Endothelial cell of umbilical vein (primary cell): ENCODE measurements at regions not wholly inside any gene's neighbourhood (a gene's known extent, or its start where the extent isn't known, plus 50 kb on each side); places are given as distances from the start of the nearest gene placed in this dataset.

ENCODE experiments used
- BruUV-seq: library from RNA; stranded (reverse); fragments of 400-500 nt; replicated peaks from 2 replicates; lab custom pipeline; 2021; lab: Mats Ljungman, UMichigan
- CTCF ChIA-PET: fragments of 300-600, 350-600 bp; sonication (Branson Sonifier 250); formaldehyde crosslinking; loops from one replicate; lab custom pipeline; 2021; ENCODE audit warnings: antibody characterized with exemption, inconsistent platforms; lab: Charles Lee
- POLR2A ChIA-PET: fragments of 300-600, 350-600 bp; sonication (Branson Sonifier 250); formaldehyde crosslinking; loops from one replicate; lab custom pipeline; 2021; ENCODE audit warnings: antibody characterized with exemption, inconsistent platforms; lab: Charles Lee
- DNase-seq: peaks from one replicate; pipeline ENCODE4 v3.0.0-alpha.2; 2011; ENCODE audit warnings: low read depth, low spot score
- FAIRE-seq: peaks from 2 replicates; lab custom pipeline; 2011; peaks lifted over from hg19 to GRCh38; lab: Jason Lieb, UNC
- H2AFZ ChIP-seq: 2 replicates; pipeline ENCODE4 v1.6.0; 2012; ENCODE audit warnings: low read depth, low read length, control low read depth, inconsistent platforms
- H3K27ac ChIP-seq: 2 replicates; pipeline ENCODE4 v1.5.1; 2011; ENCODE audit warnings: low read depth, mild to moderate bottlenecking, control low read depth, low read length, moderate library complexity; ENCODE audit not compliant: insufficient read depth
- H3K27me3 ChIP-seq, 2 experiments: 2 replicates each; pipeline versions ENCODE4 v1.6.0 to v1.6.1; 2011; ENCODE audit warnings: low read length in 2 of 2, mixed read lengths in 1 of 2; ENCODE audit not compliant: control insufficient read depth in 2 of 2, insufficient read depth in 2 of 2
- H3K36me3 ChIP-seq, 2 experiments: 2 replicates in 1 of 2; 3 replicates in 1 of 2; pipeline ENCODE4 v1.5.1; 2011; ENCODE audit warnings: low read length in 2 of 2, mild to moderate bottlenecking in 1 of 2, moderate library complexity in 1 of 2; ENCODE audit not compliant: control insufficient read depth in 2 of 2, insufficient read depth in 2 of 2; ENCODE audit errors: extremely low read depth in 1 of 2
- H3K4me1 ChIP-seq: 3 replicates; pipeline ENCODE4 v1.5.1; 2011; ENCODE audit warnings: mild to moderate bottlenecking, low read length; ENCODE audit not compliant: control insufficient read depth, insufficient read depth; ENCODE audit errors: extremely low read depth
- H3K4me2 ChIP-seq: 2 replicates; pipeline ENCODE4 v1.6.1; 2011; ENCODE audit warnings: low read length, control low read depth, mixed read lengths; ENCODE audit not compliant: insufficient read depth
- H3K4me3 ChIP-seq, 3 experiments: fragments of 200-600 bp in 1 of 3; sonication (generic), shearing (Covaris generic) in 1 of 3; replicated peaks in 1 of 3; 2 replicates each; pipeline ENCODE4 v1.5.1; 2011 to 2016; ENCODE audit warnings: control low read depth in 3 of 3, low read length in 3 of 3, mild to moderate bottlenecking in 2 of 3, inconsistent platforms in 1 of 3, low read depth in 1 of 3, moderate library complexity in 1 of 3; ENCODE audit not compliant: insufficient read depth in 1 of 3
- H3K79me2 ChIP-seq: 2 replicates; pipeline ENCODE4 v1.6.0; 2012; ENCODE audit warnings: low read length, inconsistent platforms; ENCODE audit not compliant: control insufficient read depth, insufficient read depth
- H3K9ac ChIP-seq: replicated peaks from 2 replicates; pipeline ENCODE3; 2011; ENCODE audit warnings: low read length, control low read depth; ENCODE audit not compliant: insufficient read depth; ENCODE audit errors: extremely low read depth
- H3K9me1 ChIP-seq: replicated peaks from 3 replicates; pipeline ENCODE4 v1.6.0; 2011; ENCODE audit warnings: mild to moderate bottlenecking, low read length; ENCODE audit not compliant: control insufficient read depth, insufficient read depth; ENCODE audit errors: extremely low read depth
- H3K9me3 ChIP-seq: replicated peaks from 2 replicates; pipeline ENCODE4 v1.5.1; 2012; ENCODE audit warnings: low read length, inconsistent platforms; ENCODE audit not compliant: control insufficient read depth, insufficient read depth
- H4K20me1 ChIP-seq: replicated peaks from 2 replicates; pipeline ENCODE3; 2011; ENCODE audit warnings: mild to moderate bottlenecking, low read length; ENCODE audit not compliant: control insufficient read depth, insufficient read depth; ENCODE audit errors: extremely low read depth
- CTCF ChIP-seq, 2 donors: IDR thresholded peaks; 1 replicate in 1 of 2; 2 replicates in 1 of 2; pipeline ENCODE4 v1.5.1; 2011; ENCODE audit warnings: low read length in 2 of 2, mild to moderate bottlenecking in 2 of 2, moderate library complexity in 2 of 2, control low read depth in 1 of 2, inconsistent platforms in 1 of 2, low read depth in 1 of 2; ENCODE audit not compliant: insufficient read depth in 1 of 2; ENCODE audit errors: extremely low read depth in 1 of 2
- FOS ChIP-seq: IDR thresholded peaks from 2 replicates; pipeline ENCODE4 v1.6.1; 2011; ENCODE audit warnings: mild to moderate bottlenecking, low read length, moderate library complexity, borderline replicate concordance; ENCODE audit not compliant: insufficient read depth
- POLR2A ChIP-seq: IDR thresholded peaks from 2 replicates; pipeline ENCODE4 v1.6.1; 2012; ENCODE audit warnings: low read depth, mild to moderate bottlenecking, control low read depth, low read length
- POLR2AphosphoS5 ChIP-seq: IDR thresholded peaks from 2 replicates; pipeline ENCODE4 v1.6.1; 2012; ENCODE audit warnings: low read depth, mild to moderate bottlenecking, control low read depth, low read length, moderate library complexity; ENCODE audit not compliant: insufficient read depth
- dilution Hi-C: fragments of 300-500 bp; cut with MboI; formaldehyde crosslinking; loops from one replicate; pipeline ENCODE4 v1.15.0; 2019; ENCODE audit warnings: low sequenced_read_pairs; ENCODE audit not compliant: extremely low pct_ligation_motif_present
- intact Hi-C: fragments of 100-400 bp; cut with micrococcal nuclease; formaldehyde crosslinking; loops from one replicate; pipeline ENCODE4 v1.10.0; 2022

DNA sequence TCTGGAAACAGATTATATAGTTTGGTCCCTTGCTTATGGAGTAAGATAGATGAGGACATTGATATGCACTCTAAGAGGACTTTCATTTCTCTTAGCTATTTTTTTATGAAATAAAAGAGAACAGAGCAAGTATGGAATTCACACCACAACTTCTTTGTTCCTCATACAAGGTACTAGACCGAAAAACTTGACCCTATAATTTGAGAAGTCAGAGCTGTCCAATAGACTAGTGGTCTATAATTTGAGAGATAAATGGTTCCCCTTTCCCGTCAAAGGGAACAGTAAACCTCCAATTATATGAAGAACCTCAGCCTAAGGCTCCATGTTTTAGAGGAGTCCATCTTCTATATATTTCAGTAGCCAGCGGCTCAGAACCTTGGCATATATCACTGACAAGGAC is 58.5 kb upstream of the HIF1A start:
- Histone ChIP-seq H3K36me3 (no peaks in the 10 kb centered on the region), H3K4me3 (no peak overlapping the region), H3K27me3 (no peaks in the 10 kb centered on the region), H3K9ac (no peak overlapping the region), H4K20me1 (no peaks in the 10 kb centered on the region), H3K9me1 (no peaks in the 10 kb centered on the region), H2AFZ (no peak overlapping the region), H3K9me3 (no peaks in the 10 kb centered on the region), H3K27ac (no peak overlapping the region), H3K4me1 (no peaks in the 10 kb centered on the region), H3K79me2 (no peaks in the 10 kb centered on the region), H3K4me2 (no peak overlapping the region)
- POLR2A ChIA-PET: no interaction called here
- dilution Hi-C loops: no loop called here
- DNase-seq (no peak), FAIRE-seq (no peak)
- CTCF ChIA-PET: interaction anchor here (1.4 kb wide), 1 partner anchor 17 kb away, joined by 4 read pairs; no protein-coding TSS in a partner anchor
- BruUV-seq: no TSS peak
- TF ChIP-seq POLR2AphosphoS5: no peak
- intact Hi-C loops: no loop called here

GRCh38 chr14:61638595-61639387 is 56.5 kb upstream of the HIF1A start:
- H2AFZ ChIP-seq: no peak overlapping the region
- H3K9me3 ChIP-seq: no peaks in the 10 kb centered on the region
- ChIA-PET POLR2A (no interaction called here), CTCF (interaction anchor here (1.8 kb wide), 1 partner anchor 14 kb away, joined by 5 read pairs; no protein-coding TSS in a partner anchor)
- H3K9me1 ChIP-seq: no peaks in the 10 kb centered on the region
- H4K20me1 ChIP-seq: no peaks in the 10 kb centered on the region
- H3K4me2 ChIP-seq: no peak overlapping the region
- intact Hi-C loops: no loop called here
- no peaks in the 10 kb centered on the region for H3K27me3 ChIP-seq
- TF ChIP-seq POLR2A (no peak), CTCF (IDR thresholded peaks at IDR 0.05; ENCODE audit: extremely low read depth in 1 of 2, insufficient read depth in 1 of 2, low read depth in 1 of 2, low read length in 2 of 2) (no peak), FOS (no peak), POLR2AphosphoS5 (no peak)
- H3K4me3 ChIP-seq: no peak overlapping the region
- no TSS peak for BruUV-seq
- no peak for DNase-seq
- no peak for FAIRE-seq
- H3K36me3 ChIP-seq: no peaks in the 10 kb centered on the region
- no peaks in the 10 kb centered on the region for H3K79me2 ChIP-seq
- no peaks in the 10 kb centered on the region for H3K4me1 ChIP-seq
- no peak overlapping the region for H3K9ac ChIP-seq
- dilution Hi-C loops: no loop called here
- no peak overlapping the region for H3K27ac ChIP-seq
